CD14-positive monocyte (primary cell): ENCODE measurements at regions not wholly inside any gene's neighbourhood (a gene's known extent, or its start where the extent isn't known, plus 50 kb on each side); places are given as distances from the start of the nearest gene placed in this dataset.

Experiments used
- DNase-seq, 3 donors: peaks; one replicate each; pipeline ENCODE4 v3.0.0-alpha.2; 2011 to 2022
- H2AFZ ChIP-seq: 2 replicates; pipeline ENCODE4 v1.6.0; 2012; ENCODE audit warnings: mild to moderate bottlenecking, low read depth, low read length, inconsistent platforms; ENCODE audit not compliant: insufficient read depth, poor library complexity, severe bottlenecking
- H3K27ac ChIP-seq, 2 donors: 1 replicate in 1 of 2; 2 replicates in 1 of 2; pipeline ENCODE4 v1.5.1; 2012 to 2013; ENCODE audit warnings: low read length in 2 of 2, control low read depth in 1 of 2, inconsistent platforms in 1 of 2, low read depth in 1 of 2, mild to moderate bottlenecking in 1 of 2
- H3K27me3 ChIP-seq, 2 donors: one replicate each; pipeline versions ENCODE4 v1.6.0 to v1.6.1; 2011 to 2013; ENCODE audit warnings: low read length in 2 of 2; ENCODE audit not compliant: control insufficient read depth in 2 of 2, insufficient read depth in 2 of 2
- H3K36me3 ChIP-seq, 2 donors: replicated peaks in 1 of 2; 1 replicate in 1 of 2; 2 replicates in 1 of 2; pipeline versions ENCODE4 v1.5.1 to v1.6.1; 2012 to 2013; ENCODE audit warnings: low read length in 2 of 2, control low read depth in 1 of 2, inconsistent platforms in 1 of 2, mild to moderate bottlenecking in 1 of 2; ENCODE audit not compliant: insufficient read depth in 2 of 2, control insufficient read depth in 1 of 2
- H3K4me1 ChIP-seq, 2 donors: 1 replicate in 1 of 2; 2 replicates in 1 of 2; pipeline versions ENCODE4 v1.5.1 to v1.6.1; 2012 to 2013; ENCODE audit warnings: low read length in 2 of 2, control low read depth in 1 of 2, inconsistent platforms in 1 of 2, mild to moderate bottlenecking in 1 of 2, moderate library complexity in 1 of 2; ENCODE audit not compliant: insufficient read depth in 2 of 2, control insufficient read depth in 1 of 2
- H3K4me2 ChIP-seq: replicated peaks from 2 replicates; pipeline ENCODE3; 2012; ENCODE audit warnings: low read length, moderate library complexity, mild to moderate bottlenecking; ENCODE audit not compliant: poor library complexity, severe bottlenecking; ENCODE audit errors: extremely low read depth
- H3K4me3 ChIP-seq, 3 experiments: fragments of 200-600 bp in 1 of 3; sonication (generic) in 1 of 3; replicated peaks in 1 of 3; 1 replicate in 2 of 3; 2 replicates in 1 of 3; pipeline ENCODE4 v1.5.1; 2011 to 2013; ENCODE audit warnings: low read length in 3 of 3, mild to moderate bottlenecking in 3 of 3, control low read depth in 2 of 3, low read depth in 2 of 3, inconsistent platforms in 1 of 3, moderate library complexity in 1 of 3
- H3K79me2 ChIP-seq: 2 replicates; pipeline ENCODE4 v1.6.0; 2012; ENCODE audit warnings: mild to moderate bottlenecking, control low read depth, inconsistent platforms, low read length, moderate library complexity; ENCODE audit not compliant: insufficient read depth
- H3K9ac ChIP-seq: 2 replicates; pipeline ENCODE4 v1.6.0; 2017; ENCODE audit warnings: low read length, mild to moderate bottlenecking; ENCODE audit not compliant: insufficient read depth, poor library complexity, severe bottlenecking
- H3K9me3 ChIP-seq, 2 donors: replicated peaks in 1 of 2; 1 replicate in 1 of 2; 2 replicates in 1 of 2; pipeline versions ENCODE4 v1.5.1 to v1.6.1; 2012 to 2013; ENCODE audit warnings: low read length in 2 of 2, control low read depth in 1 of 2; ENCODE audit not compliant: control insufficient read depth in 1 of 2, insufficient read depth in 1 of 2
- H4K20me1 ChIP-seq: 2 replicates; pipeline ENCODE4 v1.6.0; 2012; ENCODE audit warnings: mild to moderate bottlenecking, low read length, control low read depth, moderate library complexity; ENCODE audit not compliant: insufficient read depth
- H3K27ac Mint-ChIP-seq, 7 donors: one replicate each; pipeline ENCODE4 v1.8.0; 2020; ENCODE audit warnings: mild to moderate bottlenecking in 7 of 7, mixed read lengths in 7 of 7, moderate library complexity in 6 of 7, inconsistent platforms in 2 of 7
- H3K27me3 Mint-ChIP-seq, 3 donors: one replicate each; pipeline ENCODE4 v1.8.0; 2021 to 2022; ENCODE audit warnings: low read depth in 3 of 3, mild to moderate bottlenecking in 3 of 3, mixed read lengths in 3 of 3, moderate library complexity in 3 of 3, inconsistent platforms in 1 of 3
- H3K36me3 Mint-ChIP-seq, 2 donors: one replicate each; pipeline ENCODE4 v1.8.0; 2020; ENCODE audit warnings: mixed read lengths in 2 of 2, inconsistent platforms in 1 of 2, mild to moderate bottlenecking in 1 of 2
- H3K4me1 Mint-ChIP-seq: one replicate; pipeline ENCODE4 v1.8.0; 2020; ENCODE audit warnings: mild to moderate bottlenecking, mixed read lengths
- H3K4me3 Mint-ChIP-seq, 2 donors: one replicate each; pipeline ENCODE4 v1.8.0; 2020; ENCODE audit warnings: mild to moderate bottlenecking in 2 of 2, mixed read lengths in 2 of 2, moderate library complexity in 1 of 2
- H3K9me3 Mint-ChIP-seq, 7 donors: one replicate each; pipeline ENCODE4 v1.8.0; 2020 to 2022; ENCODE audit warnings: mixed read lengths in 7 of 7, mild to moderate bottlenecking in 6 of 7, moderate library complexity in 6 of 7, inconsistent platforms in 2 of 7
- WGBS: methylation state at CpG from one replicate; pipeline ENCODE4 v1.1.5; 2013; ENCODE audit warnings: missing lambda C conversion rate; ENCODE audit not compliant: insufficient coverage; 5-methylcytosine and 5-hydroxymethylcytosine counted together
- intact Hi-C, 2 donors: fragments of 100-400 bp; cut with micrococcal nuclease; formaldehyde crosslinking; loops; one replicate each; pipeline versions ENCODE4 v1.15.0 to v1.15.1; 2023
- TF ChIP-seq, protein P1 (sequence below): fragments of 200-600 bp; IDR thresholded peaks from one replicate; pipeline ENCODE4 v1.8.0; 2022; ENCODE audit warnings: antibody characterized with exemption, mild to moderate bottlenecking

DNA sequence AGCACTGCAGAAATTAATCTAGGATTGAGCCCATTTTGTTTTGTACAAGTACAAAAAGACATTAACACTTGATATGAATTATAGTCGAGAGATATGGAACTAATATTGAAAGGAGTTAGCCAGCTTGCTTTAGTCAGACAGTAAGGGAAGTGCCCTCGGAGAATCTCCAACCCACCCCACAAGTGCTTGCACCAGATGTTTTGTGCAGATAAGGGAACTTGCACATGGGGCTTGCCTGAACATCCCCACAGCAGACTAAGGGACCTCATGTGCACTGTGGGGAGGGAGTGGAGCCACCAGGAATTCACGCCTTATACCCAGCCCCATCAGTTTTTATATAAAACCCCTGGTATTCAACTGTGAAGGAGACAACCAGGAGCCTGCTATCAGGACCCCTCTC is 122.3 kb downstream of the EFHB start:
- WGBS, result 0% methylated on average over 1 of the region's 3 CpGs
- Histone ChIP-seq H3K4me3 (no peak overlapping the region), H2AFZ (no peak overlapping the region), H3K4me1 (no peaks in the 10 kb centered on the region), H3K4me2 (no peak overlapping the region), H3K79me2 (no peaks in the 10 kb centered on the region), H3K27ac (no peak overlapping the region), H3K9ac (no peak overlapping the region), H4K20me1 (no peaks in the 10 kb centered on the region), H3K27me3 (no peaks in the 10 kb centered on the region), H3K36me3 (no peaks in the 10 kb centered on the region), H3K9me3 (no peaks in the 10 kb centered on the region)
- Mint-ChIP-seq H3K27ac (no peak overlapping the region), H3K9me3 (peaks cover 0 to 4% (median 0%) of the 10 kb centered on the region in 7 donors), H3K4me1 (no peaks in the 10 kb centered on the region), H3K4me3 (no peak overlapping the region), H3K27me3 (peaks cover 0 to 4% (median 0%) of the 10 kb centered on the region in 3 donors), H3K36me3 (no peaks in the 10 kb centered on the region)
- no peak for DNase-seq
- intact Hi-C loops, result no loop called here
- TF ChIP-seq, protein P1, sequence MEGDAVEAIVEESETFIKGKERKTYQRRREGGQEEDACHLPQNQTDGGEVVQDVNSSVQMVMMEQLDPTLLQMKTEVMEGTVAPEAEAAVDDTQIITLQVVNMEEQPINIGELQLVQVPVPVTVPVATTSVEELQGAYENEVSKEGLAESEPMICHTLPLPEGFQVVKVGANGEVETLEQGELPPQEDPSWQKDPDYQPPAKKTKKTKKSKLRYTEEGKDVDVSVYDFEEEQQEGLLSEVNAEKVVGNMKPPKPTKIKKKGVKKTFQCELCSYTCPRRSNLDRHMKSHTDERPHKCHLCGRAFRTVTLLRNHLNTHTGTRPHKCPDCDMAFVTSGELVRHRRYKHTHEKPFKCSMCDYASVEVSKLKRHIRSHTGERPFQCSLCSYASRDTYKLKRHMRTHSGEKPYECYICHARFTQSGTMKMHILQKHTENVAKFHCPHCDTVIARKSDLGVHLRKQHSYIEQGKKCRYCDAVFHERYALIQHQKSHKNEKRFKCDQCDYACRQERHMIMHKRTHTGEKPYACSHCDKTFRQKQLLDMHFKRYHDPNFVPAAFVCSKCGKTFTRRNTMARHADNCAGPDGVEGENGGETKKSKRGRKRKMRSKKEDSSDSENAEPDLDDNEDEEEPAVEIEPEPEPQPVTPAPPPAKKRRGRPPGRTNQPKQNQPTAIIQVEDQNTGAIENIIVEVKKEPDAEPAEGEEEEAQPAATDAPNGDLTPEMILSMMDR, result no peak

DNA sequence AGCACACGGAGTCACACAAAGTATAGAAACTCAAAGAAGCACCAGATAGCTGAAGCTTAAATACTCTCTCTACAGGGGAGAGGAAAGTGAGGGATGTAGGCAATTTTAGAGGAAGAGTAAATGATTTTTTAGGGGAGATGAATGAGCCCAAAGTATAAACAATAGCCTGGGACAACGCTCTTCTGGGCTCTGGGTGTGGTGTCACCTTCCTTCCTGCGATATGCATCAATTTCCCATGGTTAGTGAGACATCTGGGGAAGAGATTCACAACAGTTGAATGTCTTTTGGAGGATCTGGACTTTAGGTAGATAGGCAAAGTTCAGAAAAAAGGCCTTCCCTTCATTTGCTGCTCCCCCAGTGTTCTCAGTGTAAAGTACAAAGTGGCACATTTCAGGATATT is 125.2 kb downstream of the EFHB start:
- intact Hi-C loops, result no loop called here
- H3K27me3 Mint-ChIP-seq, result peaks cover 0 to 4% (median 0%) of the 10 kb centered on the region in 3 donors
- WGBS, result 20% methylated on average over 1 of the region's 3 CpGs
- no peak overlapping the region for H3K27ac Mint-ChIP-seq
- no peaks in the 10 kb centered on the region for H3K79me2 ChIP-seq
- no peaks in the 10 kb centered on the region for H3K36me3 Mint-ChIP-seq
- H3K27ac ChIP-seq, result no peak overlapping the region
- H3K4me2 ChIP-seq, result no peak overlapping the region
- H3K9me3 Mint-ChIP-seq, result peaks cover 4 to 10% (median 7%) of the 10 kb centered on the region in 7 donors
- H2AFZ ChIP-seq, result no peak overlapping the region
- no peaks in the 10 kb centered on the region for H3K36me3 ChIP-seq
- H4K20me1 ChIP-seq, result no peaks in the 10 kb centered on the region
- no peaks in the 10 kb centered on the region for H3K27me3 ChIP-seq
- no peak for DNase-seq
- H3K4me3 ChIP-seq, result no peak overlapping the region
- no peaks in the 10 kb centered on the region for H3K4me1 Mint-ChIP-seq
- TF ChIP-seq, protein P1, result no peak
- H3K9me3 ChIP-seq, result peaks cover 7 to 8% of the 10 kb centered on the region in 2 donors
- H3K4me1 ChIP-seq, result no peaks in the 10 kb centered on the region
- H3K9ac ChIP-seq, result no peak overlapping the region
- H3K4me3 Mint-ChIP-seq, result no peak overlapping the region
